ENCODE measurements at regions not wholly inside any gene's neighbourhood (a gene's known extent, or its start where the extent isn't known, plus 50 kb on each side); places are given as distances from the start of the nearest gene placed in this dataset.

- H3K4me3 ChIP-seq (ENCODE audit: low read length) = no peak overlapping the region
- CTCF ChIA-PET = no interaction called here
Observed at GRCh38 chr4:115357776-115358175, 244.4 kb upstream of the NDST4 start.

GRCh38 chr4:115356176-115356575 is 242.8 kb upstream of the NDST4 start:
- Histone ChIP-seq H3K27me3 (ENCODE audit: low read length) (no peaks in the 10 kb centered on the region), H3K4me3 (ENCODE audit: low read length) (no peak overlapping the region), H3K4me1 (ENCODE audit: insufficient read depth, low read length) (no peaks in the 10 kb centered on the region), H3K9me2 (replicated peaks; ENCODE audit: low read length) (no peaks in the 10 kb centered on the region), H4K20me1 (ENCODE audit: low read length) (no peaks in the 10 kb centered on the region), H3K9ac (ENCODE audit: low read length) (no peak overlapping the region), H3F3A (ENCODE audit: low read length, unreplicated experiment) (no peaks in the 10 kb centered on the region), H3K9me3 (ENCODE audit: low read length) (no peaks in the 10 kb centered on the region), H3K27ac (ENCODE audit: low read length) (no peak overlapping the region), H2AFZ (ENCODE audit: low read length) (no peak overlapping the region), H3K36me3 (ENCODE audit: low read depth, low read length) (no peaks in the 10 kb centered on the region), H3K4me2 (ENCODE audit: low read length) (no peak overlapping the region), H3K79me2 (ENCODE audit: low read length) (no peaks in the 10 kb centered on the region)
- BruUV-seq (replicated peaks) = no TSS peak
- DNase-seq (no peak), ATAC-seq (no peak)
- intact Hi-C loops (cut with micrococcal nuclease) = no loop called here
- ChIA-PET CTCF (no interaction called here), POLR2A (ENCODE audit: unreplicated experiment) (no interaction called here)
- TF ChIP-seq EZH2 (IDR thresholded peaks at IDR 0.05; ENCODE audit: low read length, unreplicated experiment) (no peak), CTCF (conservative IDR thresholded peaks at IDR 0.05; ENCODE audit: low read depth, low read length) (no peak), EZH2phosphoT487 (IDR thresholded peaks at IDR 0.05; ENCODE audit: borderline replicate concordance, low read length) (no peak)

More at GRCh38 chr4:115357776-115358175, 244.4 kb upstream of the NDST4 start:
- no peak for DNase-seq
- TF ChIP-seq CTCF (conservative IDR thresholded peaks at IDR 0.05; ENCODE audit: low read depth, low read length) (no peak), EZH2 (IDR thresholded peaks at IDR 0.05; ENCODE audit: low read length, unreplicated experiment) (no peak), EZH2phosphoT487 (IDR thresholded peaks at IDR 0.05; ENCODE audit: borderline replicate concordance, low read length) (no peak)
- BruUV-seq (replicated peaks) = no TSS peak
- Histone ChIP-seq H3K27ac (ENCODE audit: low read length) (no peak overlapping the region), H3K9me2 (replicated peaks; ENCODE audit: low read length) (no peaks in the 10 kb centered on the region), H3K4me2 (ENCODE audit: low read length) (no peak overlapping the region), H3K27me3 (ENCODE audit: low read length) (no peaks in the 10 kb centered on the region), H3F3A (ENCODE audit: low read length, unreplicated experiment) (no peaks in the 10 kb centered on the region), H3K36me3 (ENCODE audit: low read depth, low read length) (no peaks in the 10 kb centered on the region), H3K79me2 (ENCODE audit: low read length) (no peaks in the 10 kb centered on the region), H2AFZ (ENCODE audit: low read length) (no peak overlapping the region), H3K9ac (ENCODE audit: low read length) (no peak overlapping the region), H4K20me1 (ENCODE audit: low read length) (no peaks in the 10 kb centered on the region), H3K9me3 (ENCODE audit: low read length) (no peaks in the 10 kb centered on the region), H3K4me1 (ENCODE audit: insufficient read depth, low read length) (no peaks in the 10 kb centered on the region)
- ATAC-seq = no peak
- intact Hi-C loops (cut with micrococcal nuclease) = no loop called here
- POLR2A ChIA-PET (ENCODE audit: unreplicated experiment) = no interaction called here

- H3K79me2 ChIP-seq (ENCODE audit: low read length) = no peaks in the 10 kb centered on the region
- H4K20me1 ChIP-seq (ENCODE audit: low read length) = no peaks in the 10 kb centered on the region
- H3F3A ChIP-seq (ENCODE audit: low read length, unreplicated experiment) = no peaks in the 10 kb centered on the region
- ChIA-PET POLR2A (ENCODE audit: unreplicated experiment) (no interaction called here), CTCF (no interaction called here)
- no peak overlapping the region for H2AFZ ChIP-seq (ENCODE audit: low read length)
- no peak overlapping the region for H3K4me3 ChIP-seq (ENCODE audit: low read length)
- no peaks in the 10 kb centered on the region for H3K36me3 ChIP-seq (ENCODE audit: low read depth, low read length)
- ATAC-seq (no peak), DNase-seq (no peak)
- no peaks in the 10 kb centered on the region for H3K9me2 ChIP-seq (replicated peaks; ENCODE audit: low read length)
- TF ChIP-seq EZH2phosphoT487 (IDR thresholded peaks at IDR 0.05; ENCODE audit: borderline replicate concordance, low read length) (no peak), EZH2 (IDR thresholded peaks at IDR 0.05; ENCODE audit: low read length, unreplicated experiment) (no peak), CTCF (conservative IDR thresholded peaks at IDR 0.05; ENCODE audit: low read depth, low read length) (no peak)
- no peak overlapping the region for H3K9ac ChIP-seq (ENCODE audit: low read length)
- H3K4me2 ChIP-seq (ENCODE audit: low read length) = no peak overlapping the region
- intact Hi-C loops (cut with micrococcal nuclease) = no loop called here
- no peak overlapping the region for H3K27ac ChIP-seq (ENCODE audit: low read length)
- BruUV-seq (replicated peaks) = no TSS peak
- no peaks in the 10 kb centered on the region for H3K9me3 ChIP-seq (ENCODE audit: low read length)
- no peaks in the 10 kb centered on the region for H3K27me3 ChIP-seq (ENCODE audit: low read length)
- no peaks in the 10 kb centered on the region for H3K4me1 ChIP-seq (ENCODE audit: insufficient read depth, low read length)
Observed at GRCh38 chr4:115355329-115355728, 241.9 kb upstream of the NDST4 start.

All from PC-3 (cell line).